Pancreas (tissue), 10 donors: ENCODE measurements at regions not wholly inside any gene's neighbourhood (a gene's known extent, or its start where the extent isn't known, plus 50 kb on each side); places are given as distances from the start of the nearest gene placed in this dataset.

Source experiments
- ATAC-seq, 4 donors: fragments of 200-7000 bp; cut with Tn5 transposase; one replicate each; pipeline versions ENCODE4 v1.8.0 to v1.9.1; 2020; ENCODE audit warnings: mild to moderate bottlenecking in 4 of 4, moderate library complexity in 4 of 4
- DNase-seq, 6 donors: peaks; one replicate each; pipeline ENCODE4 v3.0.0-alpha.2; 2020
- FAIRE-seq: peaks from 2 replicates; lab custom pipeline; 2012; peaks lifted over from hg19 to GRCh38; lab: Jason Lieb, UNC
- H3K27ac ChIP-seq, 4 donors: fragments of 200-600 bp; sonication (generic); 1 replicate in 3 of 4; 2 replicates in 1 of 4; pipeline versions ENCODE4 v1.5.0 to v1.8.0; 2020
- H3K27me3 ChIP-seq, 4 donors: fragments of 200-600 bp; one replicate each; pipeline ENCODE4 v1.8.0; 2021
- H3K36me3 ChIP-seq, 3 donors: fragments of 200-600 bp; sonication (generic) in 1 of 3; one replicate each; pipeline versions ENCODE4 v1.5.0 to v1.8.0; 2020 to 2021
- H3K4me1 ChIP-seq, 3 donors: fragments of 200-600 bp; one replicate each; pipeline ENCODE4 v1.8.0; 2021
- H3K4me3 ChIP-seq, 4 donors: fragments of 200-600 bp; sonication (generic) in 2 of 4; one replicate each; pipeline versions ENCODE4 v1.5.0 to v1.8.0; 2020 to 2021
- H3K9me3 ChIP-seq, 4 donors: fragments of 200-600 bp; one replicate each; pipeline ENCODE4 v1.8.0; 2021
- CTCF ChIP-seq, 4 donors: fragments of 200-600 bp; sonication (generic) in 3 of 4; IDR thresholded peaks; one replicate each; pipeline versions ENCODE4 v1.5.0 to v1.8.0; 2021; ENCODE audit warnings: antibody characterized with exemption in 4 of 4
- WGBS, 2 donors: extraction: QIAGEN DNeasy Blood & Tissue Kit; methylation state at CpG; one replicate each; pipeline ENCODE4 v1.1.7; 2013; 5-methylcytosine and 5-hydroxymethylcytosine counted together
- intact Hi-C, 3 donors: fragments of 100-400 bp; cut with DNase I; formaldehyde crosslinking; loops; one replicate each; pipeline versions ENCODE4 v1.11.1 to v1.14.2; 2022
- donor health status: healthy with polysubstance abuse.
- donor health status: DM: no; HTN: no; CAD: no; lungs with moderate emphysema.
- donor health status: DM: no; HTN: no; CAD: no.
- donor health status: control.
- donor health status: control.
- donor health status: Bipolar disorder and iron deficiency.
- donor health status: DM: yes; HTN: yes; CAD: no.
- donor health status: DM: no; HTN: no; CAD: no.
- donor health status: DM: no; HTN: no; CAD: no.
- donor health status: DM: yes; HTN: yes; CAD: no.

GRCh38 chr1:38173848-38174247, 127.3 kb upstream of the POU3F1 start:
- intact Hi-C loops = no loop called here
- no peak for ATAC-seq

GRCh38 chr1:38173157-38173831, 126.7 kb upstream of the POU3F1 start:
- Histone ChIP-seq H3K9me3 (no peaks in the 10 kb centered on the region), H3K4me3 (no peak overlapping the region), H3K27ac (no peak overlapping the region), H3K4me1 (no peaks in the 10 kb centered on the region), H3K36me3 (no peaks in the 10 kb centered on the region), H3K27me3 (no peaks in the 10 kb centered on the region)
- no peak for TF ChIP-seq CTCF (IDR thresholded peaks at IDR 0.05)
- no peak for DNase-seq
- intact Hi-C loops = no loop called here
- 52 to 67% methylated on average over 6 of the region's 6 CpGs for WGBS, 2 donors
- ATAC-seq = no peak
- FAIRE-seq = no peak

More at GRCh38 chr1:38173848-38174247, 127.3 kb upstream of the POU3F1 start:
- Histone ChIP-seq H3K27ac (no peak overlapping the region), H3K36me3 (no peaks in the 10 kb centered on the region), H3K9me3 (no peaks in the 10 kb centered on the region), H3K4me1 (no peaks in the 10 kb centered on the region), H3K4me3 (no peak overlapping the region), H3K27me3 (no peaks in the 10 kb centered on the region)
- TF ChIP-seq CTCF (IDR thresholded peaks at IDR 0.05) = no peak
- DNase-seq (no peak), FAIRE-seq (no peak)
- 63 to 80% methylated on average over 5 of the region's 5 CpGs for WGBS, 2 donors

- no peaks in the 10 kb centered on the region for H3K27me3 ChIP-seq
- ATAC-seq = no peak
- 83 to 95% methylated on average over 3 of the region's 3 CpGs for WGBS, 2 donors
- H3K27ac ChIP-seq = no peak overlapping the region
- no peaks in the 10 kb centered on the region for H3K9me3 ChIP-seq
- no peak for DNase-seq
- H3K4me1 ChIP-seq = no peaks in the 10 kb centered on the region
- no peak for FAIRE-seq
- intact Hi-C loops = no loop called here
- no peaks in the 10 kb centered on the region for H3K36me3 ChIP-seq
- H3K4me3 ChIP-seq = no peak overlapping the region
- no peak for TF ChIP-seq CTCF (IDR thresholded peaks at IDR 0.05)
Observed at GRCh38 chr1:38169121-38169520, 122.5 kb upstream of the POU3F1 start.

GRCh38 chr1:38168365-38168764, 121.8 kb upstream of the POU3F1 start:
- Histone ChIP-seq H3K27ac (no peak overlapping the region), H3K4me1 (no peaks in the 10 kb centered on the region), H3K9me3 (no peaks in the 10 kb centered on the region), H3K4me3 (no peak overlapping the region), H3K27me3 (no peaks in the 10 kb centered on the region), H3K36me3 (no peaks in the 10 kb centered on the region)
- ATAC-seq (no peak), FAIRE-seq (no peak), DNase-seq (no peak)
- intact Hi-C loops = no loop called here
- TF ChIP-seq CTCF (IDR thresholded peaks at IDR 0.05) = no peak
- 90 to 91% methylated on average over 2 of the region's 2 CpGs for WGBS, 2 donors

- intact Hi-C loops = no loop called here
- Histone ChIP-seq H3K9me3 (no peaks in the 10 kb centered on the region), H3K4me1 (no peaks in the 10 kb centered on the region), H3K36me3 (no peaks in the 10 kb centered on the region), H3K4me3 (no peak overlapping the region), H3K27me3 (no peaks in the 10 kb centered on the region), H3K27ac (no peak overlapping the region)
- 74 to 86% methylated on average over 4 of the region's 4 CpGs for WGBS, 2 donors
- no peak for TF ChIP-seq CTCF (IDR thresholded peaks at IDR 0.05)
- ATAC-seq = no peak
- no peak for DNase-seq
- FAIRE-seq = no peak
Observed at GRCh38 chr1:38166461-38166860, 119.9 kb upstream of the POU3F1 start.
